SIG-M5 treated with dmso at 0.1 percent for 504 hours (cell line): ENCODE measurements at regions not wholly inside any gene's neighbourhood (a gene's known extent, or its start where the extent isn't known, plus 50 kb on each side); places are given as distances from the start of the nearest gene placed in this dataset.

Experiments used
- DNase-seq: peaks from one replicate; lab custom pipeline; 2025; ENCODE audit not compliant: unreplicated experiment; lab: John Stamatoyannopoulos, UW

DNA sequence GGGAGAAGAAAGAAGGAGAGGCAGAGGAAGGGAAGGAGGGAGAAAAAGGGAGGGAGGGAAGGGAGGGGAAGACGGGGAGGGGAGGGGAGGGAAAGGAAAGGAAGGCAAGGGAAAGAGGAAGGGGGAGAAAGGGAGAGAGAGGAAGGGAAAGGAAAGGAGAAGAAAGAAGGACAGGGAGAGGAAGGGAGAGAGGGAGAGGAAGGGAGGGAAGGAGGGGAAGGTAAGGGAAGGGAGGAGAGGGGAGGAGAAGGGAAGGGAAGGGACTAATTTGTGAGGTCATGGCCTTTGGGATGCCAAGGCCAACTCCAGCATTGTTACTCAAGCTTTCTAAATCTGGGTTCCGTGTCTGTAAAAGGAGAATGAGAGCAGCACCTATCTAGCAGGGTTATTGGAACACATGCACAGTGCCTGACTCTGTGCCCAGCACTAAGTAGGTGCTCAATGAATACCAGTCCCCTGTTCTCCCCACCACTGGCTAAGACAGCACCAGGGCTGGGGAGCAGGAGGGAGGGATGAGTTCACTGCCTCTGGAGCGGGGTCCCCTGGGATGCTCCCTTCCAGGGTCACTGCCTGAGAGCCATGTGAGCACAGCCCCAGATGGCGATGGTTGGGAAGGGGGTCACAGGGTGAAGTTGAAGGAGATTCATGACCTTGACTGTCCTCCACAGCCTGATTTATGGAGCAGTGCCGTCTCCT is 560.1 kb upstream of the TBX3 start:
- no peak for DNase-seq

DNA sequence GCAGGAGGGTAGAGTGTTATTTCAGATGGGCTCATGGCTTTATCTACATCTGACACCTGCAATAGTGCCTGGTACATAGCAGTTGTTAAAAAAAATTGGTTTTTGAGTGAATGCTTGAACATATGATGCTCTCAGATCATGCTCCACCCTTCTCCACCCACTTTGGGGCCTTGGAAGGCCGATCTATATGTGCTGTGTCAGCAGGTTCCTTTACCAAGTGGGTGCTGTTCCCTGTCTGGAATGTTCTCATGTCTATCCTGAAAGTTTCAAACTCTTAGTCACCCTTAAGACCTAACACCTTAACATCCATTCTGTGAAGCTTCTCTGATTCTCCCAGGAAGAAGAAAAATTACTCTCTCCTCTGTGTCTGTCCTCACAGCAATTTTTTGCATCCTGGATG is 556.3 kb upstream of the TBX3 start:
- DNase-seq: no peak

DNA sequence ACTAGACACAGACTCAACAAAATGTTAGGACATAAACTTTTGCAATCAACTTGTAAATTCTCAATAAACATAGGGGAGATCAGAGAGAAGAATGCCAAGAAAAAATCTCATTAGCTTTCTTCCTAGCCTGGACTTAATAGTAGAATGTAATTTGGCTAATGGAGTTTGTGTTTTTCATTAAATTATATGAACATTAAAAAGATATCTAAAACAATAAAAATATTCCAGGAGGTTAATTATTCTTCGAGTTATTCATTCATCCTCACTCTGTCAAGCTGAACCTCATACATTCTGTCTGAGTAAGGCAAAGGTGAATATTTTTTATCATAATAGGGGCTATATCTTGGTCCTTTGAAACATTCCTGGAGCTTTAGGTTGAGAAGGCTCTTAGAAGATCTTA is 551.9 kb upstream of the TBX3 start:
- no peak for DNase-seq

DNA sequence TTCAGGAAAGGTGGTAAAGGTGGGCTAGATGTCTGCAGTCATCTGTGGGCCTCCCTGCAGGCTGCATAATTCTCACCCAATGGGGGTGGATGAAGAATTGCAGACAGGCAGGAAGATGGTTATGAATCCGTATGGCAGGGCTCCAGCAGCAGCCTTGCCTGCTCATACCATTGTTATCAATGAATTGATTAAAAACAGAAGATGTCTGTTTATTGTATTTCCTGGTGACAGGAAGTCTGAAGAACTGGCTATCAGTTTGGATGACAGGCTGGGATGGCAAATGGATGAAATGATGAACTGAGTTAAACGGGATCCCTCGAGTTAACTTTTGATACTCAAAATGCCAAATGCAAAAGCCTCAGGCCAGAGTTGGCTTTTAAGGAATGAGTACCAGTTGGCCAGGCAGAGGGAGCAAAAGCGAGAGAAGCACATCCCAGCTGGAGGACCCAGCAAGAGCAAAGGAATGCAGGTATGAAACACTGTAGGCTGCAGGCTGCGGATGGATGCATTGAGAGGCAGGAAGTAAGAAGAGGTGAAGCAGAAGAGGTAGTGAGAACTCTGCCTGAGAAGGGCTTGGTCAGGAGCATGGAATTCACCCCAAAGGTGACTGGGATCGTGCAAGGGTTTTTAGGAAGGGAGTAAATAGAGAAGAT is 550.0 kb upstream of the TBX3 start:
- DNase-seq: no peak

DNA sequence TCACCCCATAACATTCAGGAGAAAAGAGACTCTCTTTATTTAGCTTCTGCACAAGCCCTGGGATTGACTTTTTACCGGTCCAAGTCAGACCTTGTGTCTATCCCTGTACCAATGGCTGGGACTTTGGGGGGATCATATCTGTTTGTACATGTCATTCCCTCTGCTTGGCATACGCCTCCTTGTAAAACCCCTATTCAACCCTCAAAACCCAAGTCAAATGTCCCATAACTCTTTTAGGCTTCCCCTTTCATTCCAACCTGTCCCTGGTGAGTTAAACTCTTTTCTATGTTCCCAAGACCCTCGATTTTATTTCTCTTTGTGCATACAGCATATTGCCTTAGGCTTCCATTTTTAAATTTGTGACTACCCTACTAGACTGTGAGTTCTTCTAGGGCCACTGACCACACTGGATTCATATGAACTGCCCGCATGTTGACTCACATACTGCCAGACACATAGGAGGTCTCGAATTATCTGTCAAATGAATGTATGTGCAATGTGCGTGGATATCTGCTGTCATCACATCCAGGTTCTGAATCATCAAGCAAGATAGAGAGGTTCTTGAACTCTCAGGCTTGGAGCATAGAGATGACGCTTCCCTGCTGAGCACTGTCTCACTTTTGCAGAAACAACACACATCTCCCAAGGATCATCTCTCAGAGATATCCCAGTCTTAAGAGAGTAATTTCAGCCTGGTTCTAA is 548.6 kb upstream of the TBX3 start:
- DNase-seq: no peak

DNA sequence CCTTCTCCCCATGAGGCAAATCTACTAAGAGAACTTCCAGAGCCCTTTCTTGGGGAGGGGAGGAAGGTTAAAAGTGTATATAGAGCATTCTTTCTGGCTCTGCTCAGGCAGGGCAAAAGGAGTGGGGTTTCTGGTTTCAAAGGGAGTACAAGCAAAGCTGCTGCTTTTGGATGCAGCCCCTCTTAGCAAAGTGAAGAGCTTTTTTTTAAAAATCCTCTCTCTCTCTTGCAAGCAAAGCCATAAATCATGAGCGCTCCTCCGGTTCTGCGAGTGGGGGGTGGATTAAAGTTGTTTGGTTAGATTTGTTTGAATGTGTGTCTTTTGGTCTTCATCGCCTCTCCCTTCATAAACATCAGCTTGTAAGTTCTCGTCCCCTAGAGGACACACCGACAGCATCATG is 546.6 kb upstream of the TBX3 start:
- DNase-seq: no peak

DNA sequence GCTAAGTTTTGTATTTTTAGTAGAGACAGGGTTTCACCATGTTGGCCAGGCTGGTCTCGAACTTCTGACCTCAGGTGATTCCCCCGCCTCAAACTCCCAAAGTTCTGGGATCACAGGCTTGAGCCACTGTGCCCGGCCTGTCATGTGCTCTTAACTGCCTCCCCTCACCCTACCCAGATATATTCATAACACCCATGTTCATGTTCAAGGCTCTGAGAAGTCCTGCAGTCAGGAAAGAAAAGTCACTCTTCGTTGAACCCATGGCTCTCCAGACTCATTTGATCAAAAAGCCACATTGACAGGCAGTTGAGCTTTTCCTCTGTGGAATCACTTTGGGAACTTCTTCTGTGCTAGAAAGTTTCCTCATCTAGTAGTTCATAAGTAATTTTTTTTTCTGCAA is 545.5 kb upstream of the TBX3 start:
- DNase-seq: no peak

DNA sequence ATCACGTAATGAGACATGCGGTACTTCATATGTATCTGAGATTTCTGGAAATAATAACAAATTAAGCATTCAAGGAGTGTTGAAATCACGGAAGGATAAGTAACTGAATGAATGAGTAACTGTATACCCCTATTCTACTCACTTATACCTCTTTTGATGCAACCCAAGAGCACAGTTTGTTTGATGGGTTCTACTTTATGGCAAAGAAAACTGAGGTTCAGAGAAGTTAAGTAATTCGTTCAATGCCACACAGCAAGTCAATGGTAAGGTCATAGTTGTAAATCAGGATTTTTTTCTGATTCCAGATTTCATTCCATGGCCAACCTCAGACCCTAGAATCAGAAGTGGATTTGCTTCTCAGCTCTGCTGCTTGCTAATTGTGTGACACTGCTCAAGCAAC is 544.5 kb upstream of the TBX3 start:
- no peak for DNase-seq

DNA sequence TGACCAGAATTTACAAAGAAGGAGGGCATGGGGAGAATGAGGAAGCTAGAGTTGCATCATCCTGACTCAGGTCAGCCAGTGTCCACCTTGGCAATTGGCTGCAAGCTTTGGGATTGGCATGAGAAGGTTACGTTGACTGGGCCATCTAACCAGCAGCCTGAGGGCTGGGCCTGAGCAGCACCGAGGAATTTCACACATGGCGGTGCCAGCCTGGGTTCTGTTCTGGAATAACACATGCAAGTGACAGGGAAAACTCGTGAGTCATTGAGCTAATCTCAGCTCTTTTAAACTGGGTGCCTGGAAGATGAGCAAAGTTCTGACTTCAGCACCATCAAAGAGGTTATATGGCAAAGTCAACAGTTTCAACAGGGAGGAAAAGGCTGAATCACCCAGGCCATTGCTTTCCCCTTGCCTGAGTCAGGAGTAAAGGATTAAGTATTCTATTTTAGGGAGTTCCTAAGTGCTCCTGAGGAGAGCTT is 543.2 kb upstream of the TBX3 start:
- DNase-seq: no peak

DNA sequence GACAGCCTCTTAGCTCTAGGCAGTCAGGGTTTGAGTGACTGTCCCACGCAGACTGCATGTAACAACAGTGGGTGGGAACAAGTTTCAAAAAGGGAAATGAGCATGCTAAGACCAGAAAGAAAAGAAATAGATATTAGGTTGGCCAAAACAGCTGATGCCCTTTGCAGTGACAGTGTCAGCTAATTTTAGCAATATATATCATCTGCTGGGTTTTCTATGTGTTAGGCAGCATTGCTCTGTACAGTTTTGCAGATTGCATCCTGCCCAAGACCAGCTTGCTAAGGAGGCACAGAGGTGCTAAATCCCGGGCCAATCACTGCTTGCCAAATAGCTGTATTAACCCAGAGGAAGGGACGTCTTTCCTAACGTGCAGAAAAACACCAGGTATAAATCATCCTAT is 541.9 kb upstream of the TBX3 start:
- no peak for DNase-seq

DNA sequence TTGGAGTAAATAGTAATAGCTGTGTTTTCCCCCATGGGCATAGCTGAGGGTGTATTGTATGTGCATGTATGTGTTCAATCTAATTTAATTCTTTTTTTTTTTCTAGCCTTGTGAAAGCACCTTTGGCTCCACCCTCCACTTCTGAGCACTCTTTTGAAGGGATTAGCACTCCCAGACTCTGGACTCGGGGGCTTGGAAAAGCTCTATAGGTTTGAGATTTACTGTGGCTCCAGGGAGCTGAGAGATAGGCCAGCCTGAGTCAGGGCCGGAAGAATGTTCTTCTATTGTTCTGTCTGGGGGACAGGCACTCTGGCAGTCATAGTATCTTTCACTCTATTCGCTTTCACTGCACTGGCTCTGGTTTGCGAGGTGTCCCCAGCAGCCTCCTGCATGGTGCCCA is 540.0 kb upstream of the TBX3 start:
- no peak for DNase-seq

DNA sequence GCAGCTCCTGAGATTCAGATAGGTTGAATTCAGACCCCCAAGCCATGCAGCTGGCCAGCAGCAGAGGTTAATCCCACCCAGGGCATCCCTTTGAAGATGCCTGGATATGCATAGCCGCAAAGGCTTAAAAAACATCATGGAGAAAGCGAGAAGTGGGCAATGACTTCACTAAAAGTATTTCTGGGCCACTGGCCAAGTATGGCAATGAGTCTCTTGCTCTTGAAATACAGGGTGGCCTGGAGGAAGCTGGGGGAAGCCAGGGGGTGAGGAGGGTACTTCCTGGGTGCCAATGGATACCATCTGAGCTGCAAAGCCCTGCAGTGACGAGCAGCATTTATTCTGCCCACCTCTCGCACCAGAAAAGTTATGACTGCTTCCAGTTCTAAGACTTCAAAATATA is 539.3 kb upstream of the TBX3 start:
- no peak for DNase-seq

DNA sequence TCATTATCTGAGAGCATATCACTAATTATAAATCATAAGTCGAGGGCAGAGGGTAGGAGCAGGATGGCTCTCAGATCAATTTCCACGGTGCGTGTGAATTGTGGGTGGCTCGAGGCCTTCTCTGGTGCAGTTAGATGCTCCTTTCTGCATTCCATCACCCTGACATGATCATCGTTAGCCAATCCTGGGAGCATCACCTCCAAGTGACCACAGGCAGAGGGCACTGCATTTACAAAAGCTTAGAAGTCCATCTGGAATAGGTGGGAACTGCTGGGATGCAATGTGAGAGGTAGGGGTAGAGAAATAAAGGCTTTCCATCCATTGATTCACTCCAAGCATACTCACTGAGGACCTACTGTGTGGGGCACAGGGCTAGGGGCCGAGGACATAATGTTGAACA is 538.2 kb upstream of the TBX3 start:
- DNase-seq: no peak

DNA sequence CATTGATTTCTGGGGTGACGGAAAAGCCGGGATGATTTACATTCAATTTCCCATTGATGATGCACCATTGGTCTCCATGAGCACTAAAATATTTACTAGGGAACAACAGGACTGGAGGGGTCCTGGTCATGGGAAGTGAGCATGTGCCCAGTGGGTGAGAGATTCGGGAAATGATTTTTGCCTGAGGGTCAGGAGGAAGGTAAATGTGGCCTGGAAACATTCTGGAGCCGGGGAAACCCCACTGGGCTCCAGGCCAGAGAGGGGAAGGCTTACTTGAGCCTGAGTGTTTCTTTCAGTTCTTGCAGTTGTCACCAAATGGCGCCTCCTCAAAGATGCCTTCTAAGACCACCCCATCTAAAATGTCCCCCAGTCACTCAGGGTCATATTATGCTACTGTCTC is 532.3 kb upstream of the TBX3 start:
- DNase-seq: no peak

DNA sequence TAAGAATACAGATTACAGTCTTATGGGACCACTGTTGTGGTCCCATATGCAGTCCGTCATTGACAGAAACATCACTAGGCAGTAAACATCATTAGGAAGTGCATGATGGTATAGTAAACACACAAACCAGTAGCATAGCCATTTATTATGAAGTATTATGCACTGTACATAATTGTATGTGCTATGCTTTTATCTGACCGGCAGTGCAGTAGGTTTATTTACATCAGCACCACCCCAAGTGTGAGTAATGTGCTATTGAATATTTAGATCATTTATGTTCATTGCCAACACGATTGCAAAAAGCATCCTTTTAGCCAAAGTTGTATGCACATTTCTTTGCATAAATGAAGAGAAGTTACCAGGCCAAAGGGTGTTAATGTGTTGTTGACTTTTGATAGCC is 531.6 kb upstream of the TBX3 start:
- no peak for DNase-seq

DNA sequence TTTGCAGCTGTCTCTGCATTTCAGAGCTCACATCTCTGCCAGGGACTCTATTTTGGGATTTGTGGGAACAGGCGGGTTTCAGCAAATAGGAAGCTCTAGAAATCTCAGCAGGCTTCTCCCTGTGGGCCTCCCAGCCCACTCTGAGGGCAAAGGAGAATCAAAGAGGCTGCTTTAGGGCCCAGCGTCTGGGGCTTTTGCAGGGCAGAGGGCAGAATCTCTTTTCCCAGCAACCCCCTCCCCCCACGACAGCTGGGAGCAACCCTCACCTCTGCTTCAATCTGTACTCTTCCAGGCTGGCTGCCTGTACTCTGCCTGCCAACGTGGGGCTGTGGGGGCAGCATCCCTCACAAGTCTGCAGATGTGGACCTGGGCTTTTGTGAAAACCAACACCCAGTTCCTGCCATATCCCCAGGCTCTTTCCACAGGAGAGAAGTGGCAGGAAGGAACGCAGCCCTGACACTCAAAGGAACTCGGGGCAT is 529.6 kb upstream of the TBX3 start:
- no peak for DNase-seq

DNA sequence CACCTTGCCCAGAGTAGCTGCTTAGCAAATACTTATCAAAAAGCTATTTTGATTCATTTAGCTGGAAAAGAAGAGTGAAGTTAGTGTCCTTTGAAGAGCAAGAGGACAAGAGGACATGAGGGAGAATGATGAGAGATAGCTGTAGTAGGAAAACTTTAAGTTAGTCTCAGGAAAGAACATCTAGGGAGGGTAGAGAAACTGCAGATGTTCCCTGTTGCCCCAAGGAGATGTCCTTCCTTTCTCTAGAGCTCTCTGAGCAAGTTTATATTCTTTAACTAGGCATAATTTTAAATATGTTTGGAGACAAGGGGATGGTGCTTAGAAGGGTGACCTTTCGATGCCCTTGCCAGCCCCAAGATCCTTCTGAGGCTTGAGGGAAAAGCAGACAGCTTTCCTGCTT is 529.1 kb upstream of the TBX3 start:
- no peak for DNase-seq

DNA sequence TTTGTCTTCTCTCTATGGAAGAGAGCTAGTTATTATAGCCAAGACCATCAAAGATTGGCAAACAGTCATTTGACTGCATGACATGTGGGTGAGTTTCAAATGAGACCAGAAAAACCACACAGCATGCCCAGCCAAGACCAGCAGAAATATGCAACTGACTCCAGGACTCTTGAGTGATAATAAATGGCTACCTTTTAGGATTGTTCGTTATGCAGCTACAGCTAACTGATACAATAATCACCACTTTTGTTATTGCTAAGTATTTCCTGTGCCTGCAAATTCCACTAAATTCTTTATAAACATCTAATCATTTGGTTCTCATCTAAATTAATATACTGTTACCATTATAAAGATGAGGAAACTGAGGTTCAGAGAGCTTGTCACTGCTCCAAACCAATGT is 528.4 kb upstream of the TBX3 start:
- DNase-seq: no peak

DNA sequence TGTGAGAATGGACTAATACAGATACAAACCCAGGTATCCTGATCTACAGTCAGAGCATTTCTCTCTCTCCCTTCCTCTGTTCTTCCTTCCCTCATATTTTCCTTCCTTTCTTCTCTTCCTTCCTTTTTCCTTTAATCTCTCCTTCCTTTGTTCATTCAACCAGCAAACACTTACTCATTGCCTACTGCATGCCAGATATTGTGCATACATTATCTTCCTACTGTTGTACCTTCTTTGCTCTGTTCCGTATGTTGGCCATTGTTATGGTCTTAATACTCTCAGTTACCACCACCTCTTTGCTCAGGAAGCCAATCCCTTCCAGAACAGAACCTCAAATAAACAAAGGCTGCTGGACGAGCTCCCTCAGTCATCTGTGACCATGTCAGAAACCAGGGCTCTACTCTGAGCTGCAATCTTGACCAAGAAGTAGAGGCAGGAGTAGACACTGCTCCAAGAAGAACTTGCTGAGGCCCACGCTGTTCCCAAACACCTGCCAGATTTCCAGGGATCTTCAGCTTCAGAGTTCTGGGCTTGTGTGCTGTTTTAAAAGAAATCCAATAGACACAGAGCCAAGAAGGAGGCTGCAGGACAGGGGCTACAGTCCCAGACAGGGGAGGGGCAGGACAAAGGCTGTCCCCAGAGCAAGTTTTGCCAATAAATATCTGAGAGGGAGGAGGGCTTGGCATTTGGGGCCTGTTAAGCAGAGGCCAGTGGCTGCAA is 526.7 kb upstream of the TBX3 start:
- no peak for DNase-seq

DNA sequence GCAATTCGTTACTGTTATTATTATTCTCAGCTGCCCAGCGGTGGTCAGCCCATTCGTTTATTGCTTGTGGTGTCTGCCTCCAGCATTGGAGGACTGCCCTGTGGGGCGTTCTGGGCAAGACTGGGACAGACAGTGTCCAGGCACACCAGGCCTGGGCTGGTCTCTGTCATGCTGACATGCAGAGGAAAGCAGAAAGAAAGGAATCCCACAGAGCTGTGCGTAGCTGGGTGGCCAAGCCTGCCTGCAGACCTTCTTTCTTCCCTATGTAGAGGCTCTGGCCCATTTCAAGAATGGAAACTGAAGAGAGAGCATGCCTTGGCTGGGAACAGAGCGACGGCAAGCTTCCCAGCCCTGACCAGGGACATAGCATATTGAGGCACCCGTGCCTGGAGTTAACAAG is 525.3 kb upstream of the TBX3 start:
- no peak for DNase-seq

DNA sequence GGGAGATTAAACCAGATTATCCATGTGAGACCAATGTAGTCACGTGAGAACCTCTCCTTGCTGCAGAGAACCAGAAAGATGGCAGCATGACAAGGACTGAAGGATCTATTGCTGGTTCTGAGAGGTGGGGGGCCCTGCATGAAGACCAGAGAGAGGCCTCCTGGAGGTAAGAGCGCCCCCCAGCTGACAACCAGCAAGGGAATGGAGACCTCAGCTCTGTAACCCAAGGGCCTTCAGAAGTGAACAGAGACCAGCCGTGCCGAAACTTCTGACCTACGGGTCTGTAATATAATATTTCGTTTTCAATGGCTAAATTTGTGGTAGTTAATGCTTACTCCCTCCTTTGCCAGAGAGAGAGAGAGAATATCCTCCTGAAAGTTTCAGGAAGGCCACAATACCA is 524.1 kb upstream of the TBX3 start:
- no peak for DNase-seq
